HEK293 (cell line): ENCODE measurements at regions not wholly inside any gene's neighbourhood (a gene's known extent, or its start where the extent isn't known, plus 50 kb on each side); places are given as distances from the start of the nearest gene placed in this dataset.

Source experiments
- CTCF ChIA-PET: fragments of 350-600 bp; formaldehyde crosslinking; extraction: SDS; loops from one replicate; lab custom pipeline; 2021; ENCODE audit warnings: antibody characterized with exemption; lab: Yijun Ruan, JAX
- POLR2A ChIA-PET: fragments of 300-600 bp; formaldehyde crosslinking; extraction: SDS; loops from one replicate; lab custom pipeline; 2020; ENCODE audit warnings: antibody characterized with exemption, inconsistent platforms; lab: Yijun Ruan, JAX
- H3K27ac ChIP-seq: fragments of 200-500 bp; sonication (Bioruptor generic); 2 replicates; pipeline ENCODE4 v1.5.1; 2014; ENCODE audit warnings: low read depth, low read length, control low read depth, inconsistent platforms; ENCODE audit errors: extremely low read depth
- H3K36me3 ChIP-seq, 2 experiments: fragments of 200-500 bp in 1 of 2; sonication (Bioruptor generic) in 1 of 2; 1 replicate in 1 of 2; 2 replicates in 1 of 2; pipeline ENCODE4 v1.5.1; 2014 to 2017; ENCODE audit warnings: inconsistent platforms in 2 of 2, low read length in 2 of 2; ENCODE audit not compliant: control insufficient read depth in 2 of 2, insufficient read depth in 1 of 2
- H3K4me1 ChIP-seq: fragments of 200-500 bp; sonication (Bioruptor generic); 2 replicates; pipeline ENCODE4 v1.5.1; 2014; ENCODE audit warnings: mild to moderate bottlenecking, low read length, inconsistent platforms; ENCODE audit not compliant: control insufficient read depth, insufficient read depth
- H3K4me3 ChIP-seq: 2 replicates; pipeline ENCODE4 v1.5.1; 2011; ENCODE audit warnings: low read depth, mild to moderate bottlenecking, control low read depth, low read length, moderate library complexity
- H3K9me3 ChIP-seq: fragments of 200-500 bp; sonication (Bioruptor generic); 2 replicates; pipeline ENCODE4 v1.5.1; 2014; ENCODE audit warnings: low read depth, low read length, inconsistent platforms; ENCODE audit not compliant: control insufficient read depth, insufficient read depth
- GLIS1 ChIP-seq: fragments of 450-650 bp; formaldehyde crosslinking; IDR thresholded peaks from 2 replicates; pipeline ENCODE4 v1.5.1; 2016; ENCODE audit warnings: missing biosample characterization, missing genetic modification characterization
- IKZF3 ChIP-seq: fragments of 450-650 bp; IDR thresholded peaks from 2 replicates; pipeline ENCODE4 v1.5.0; 2018; ENCODE audit warnings: missing biosample characterization, mild to moderate bottlenecking, missing genetic modification characterization, moderate library complexity
- SCRT2 ChIP-seq: fragments of 450-650 bp; formaldehyde crosslinking; IDR thresholded peaks from 2 replicates; pipeline ENCODE4 v1.5.1; 2016; ENCODE audit warnings: missing biosample characterization, missing genetic modification characterization
- TCF7L2 ChIP-seq: IDR thresholded peaks from 2 replicates; pipeline ENCODE4 v1.6.1; 2011; ENCODE audit warnings: low read depth, mild to moderate bottlenecking, inconsistent platforms, low read length, moderate library complexity, borderline replicate concordance
- ZBTB8A ChIP-seq: fragments of 450-650 bp; formaldehyde crosslinking; IDR thresholded peaks from 2 replicates; pipeline ENCODE4 v1.5.1; 2016; ENCODE audit warnings: missing biosample characterization, missing genetic modification characterization
- ZFHX2 ChIP-seq: fragments of 450-650 bp; formaldehyde crosslinking; conservative IDR thresholded peaks from 2 replicates; pipeline ENCODE4 v1.5.1; 2016; ENCODE audit warnings: missing biosample characterization, missing genetic modification characterization
- ZFP3 ChIP-seq: fragments of 450-650 bp; formaldehyde crosslinking; IDR thresholded peaks from 2 replicates; pipeline ENCODE4 v1.5.1; 2016; ENCODE audit warnings: low read depth, missing biosample characterization, missing genetic modification characterization
- ZNF114 ChIP-seq: fragments of 450-650 bp; formaldehyde crosslinking; IDR thresholded peaks from 2 replicates; pipeline ENCODE4 v1.5.0; 2017; ENCODE audit warnings: missing biosample characterization, missing genetic modification characterization
- ZNF132 ChIP-seq: fragments of 450-650 bp; formaldehyde crosslinking; IDR thresholded peaks from 2 replicates; pipeline ENCODE4 v1.5.1; 2017; ENCODE audit warnings: missing biosample characterization, missing genetic modification characterization, borderline replicate concordance
- ZNF133 ChIP-seq: fragments of 450-650 bp; formaldehyde crosslinking; IDR thresholded peaks from 2 replicates; pipeline ENCODE4 v1.5.1; 2016; ENCODE audit warnings: missing biosample characterization, missing genetic modification characterization
- ZNF184 ChIP-seq: fragments of 450-650 bp; IDR thresholded peaks from 2 replicates; pipeline ENCODE4 v1.5.1; 2018; ENCODE audit warnings: missing biosample characterization, mild to moderate bottlenecking, missing genetic modification characterization
- ZNF223 ChIP-seq: fragments of 450-650 bp; formaldehyde crosslinking; IDR thresholded peaks from 2 replicates; pipeline ENCODE4 v1.5.1; 2016; ENCODE audit warnings: missing biosample characterization, missing genetic modification characterization
- ZNF266 ChIP-seq: fragments of 450-650 bp; formaldehyde crosslinking; IDR thresholded peaks from 2 replicates; pipeline ENCODE4 v1.5.1; 2016; ENCODE audit warnings: missing biosample characterization, missing genetic modification characterization, low read depth
- ZNF292 ChIP-seq: fragments of 450-650 bp; formaldehyde crosslinking; IDR thresholded peaks from 2 replicates; pipeline ENCODE4 v1.5.1; 2016; ENCODE audit warnings: low read depth, missing biosample characterization, missing genetic modification characterization, borderline replicate concordance
- ZNF510 ChIP-seq: fragments of 450-650 bp; formaldehyde crosslinking; IDR thresholded peaks from 2 replicates; pipeline ENCODE4 v1.5.1; 2018; ENCODE audit warnings: mild to moderate bottlenecking, missing genetic modification characterization, missing biosample characterization; ENCODE audit not compliant: insufficient replicate concordance
- ZNF529 ChIP-seq: fragments of 450-650 bp; formaldehyde crosslinking; IDR thresholded peaks from 2 replicates; pipeline ENCODE4 v1.5.1; 2017; ENCODE audit warnings: missing genetic modification characterization, missing biosample characterization; ENCODE audit not compliant: insufficient replicate concordance
- ZNF549 ChIP-seq: fragments of 450-650 bp; IDR thresholded peaks from 2 replicates; pipeline ENCODE4 v1.5.1; 2018; ENCODE audit warnings: missing biosample characterization, missing genetic modification characterization, mild to moderate bottlenecking, inconsistent platforms, moderate library complexity
- ZNF560 ChIP-seq: fragments of 450-650 bp; formaldehyde crosslinking; IDR thresholded peaks from 2 replicates; pipeline ENCODE4 v1.5.1; 2017; ENCODE audit warnings: missing biosample characterization, missing genetic modification characterization, borderline replicate concordance
- ZNF561 ChIP-seq: fragments of 450-650 bp; IDR thresholded peaks from 2 replicates; pipeline ENCODE4 v1.5.1; 2018; ENCODE audit warnings: missing biosample characterization, missing genetic modification characterization, borderline replicate concordance
- ZNF658 ChIP-seq: fragments of 450-650 bp; formaldehyde crosslinking; IDR thresholded peaks from 2 replicates; pipeline ENCODE4; 2016; ENCODE audit warnings: missing biosample characterization, missing genetic modification characterization
- ZNF76 ChIP-seq: fragments of 450-650 bp; formaldehyde crosslinking; IDR thresholded peaks from 2 replicates; pipeline ENCODE4; 2016; ENCODE audit warnings: low read depth, missing biosample characterization, missing genetic modification characterization, borderline replicate concordance
- ZNF791 ChIP-seq: fragments of 450-650 bp; formaldehyde crosslinking; IDR thresholded peaks from 2 replicates; pipeline ENCODE4 v1.5.1; 2016; ENCODE audit warnings: missing biosample characterization, missing genetic modification characterization
- TF ChIP-seq, protein P1 (sequence below): fragments of 450-650 bp; formaldehyde crosslinking; IDR thresholded peaks from 2 replicates; pipeline ENCODE4 v1.5.1; 2016; ENCODE audit warnings: missing biosample characterization, missing genetic modification characterization
- TF ChIP-seq, protein P2 (sequence below): fragments of 450-650 bp; formaldehyde crosslinking; IDR thresholded peaks from 2 replicates; pipeline ENCODE4 v1.5.1; 2016; ENCODE audit warnings: missing biosample characterization, missing genetic modification characterization
- TF ChIP-seq, protein P3 (sequence below): fragments of 450-650 bp; formaldehyde crosslinking; IDR thresholded peaks from 2 replicates; pipeline ENCODE4 v1.5.1; 2016; ENCODE audit warnings: missing biosample characterization, missing genetic modification characterization
- TF ChIP-seq, protein P4 (sequence below): fragments of 450-650 bp; formaldehyde crosslinking; IDR thresholded peaks from 2 replicates; pipeline ENCODE4 v1.5.1; 2017; ENCODE audit warnings: missing biosample characterization, missing genetic modification characterization
- TF ChIP-seq, protein P5 (sequence below): fragments of 450-650 bp; IDR thresholded peaks from 2 replicates; pipeline ENCODE4 v1.5.1; 2018; ENCODE audit warnings: missing biosample characterization, missing genetic modification characterization

DNA sequence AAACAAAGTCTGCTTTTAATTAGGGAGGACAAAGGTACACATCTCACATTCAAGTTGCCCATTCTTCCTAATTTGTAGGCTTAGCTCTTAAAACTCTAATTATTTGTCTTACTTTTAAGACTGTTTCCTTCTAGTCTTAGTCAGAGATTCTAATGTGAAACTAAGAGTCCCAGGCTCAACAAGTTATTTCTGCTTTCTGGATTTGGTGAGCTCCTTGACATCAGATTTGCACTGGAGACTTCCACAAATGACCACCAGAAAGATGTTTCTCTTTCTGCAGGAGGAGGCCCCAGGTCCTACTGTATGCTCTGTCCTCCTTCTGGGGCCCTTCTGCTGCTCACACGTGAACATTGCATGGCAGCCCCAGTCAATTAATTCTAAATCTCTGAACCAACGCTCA, 194.2 kb upstream of the JUN start:
- H3K27ac ChIP-seq, result no peak overlapping the region
- no peak overlapping the region for H3K4me3 ChIP-seq
- ChIA-PET POLR2A (no interaction called here), CTCF (no interaction called here)
- no peak for TF ChIP-seq ZNF561
- no peak for TF ChIP-seq ZNF658
- no peak for TF ChIP-seq ZNF76 (tag by site-specific recombination)
- TF ChIP-seq, protein P1, sequence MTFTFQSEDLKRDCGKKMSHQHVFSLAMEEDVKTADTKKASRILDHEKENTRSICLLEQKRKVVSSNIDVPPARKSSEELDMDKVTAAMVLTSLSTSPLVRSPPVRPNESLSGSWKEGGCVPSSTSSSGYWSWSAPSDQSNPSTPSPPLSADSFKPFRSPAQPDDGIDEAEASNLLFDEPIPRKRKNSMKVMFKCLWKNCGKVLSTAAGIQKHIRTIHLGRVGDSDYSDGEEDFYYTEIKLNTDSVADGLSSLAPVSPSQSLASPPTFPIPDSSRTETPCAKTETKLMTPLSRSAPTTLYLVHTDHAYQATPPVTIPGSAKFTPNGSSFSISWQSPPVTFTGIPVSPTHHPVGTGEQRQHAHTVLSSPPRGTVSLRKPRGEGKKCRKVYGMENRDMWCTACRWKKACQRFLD (tag by site-specific recombination), result no peak
- TF ChIP-seq ZFHX2 (tag by site-specific recombination), result no peak
- no peak; the same call in 1 of the 2 replicates for TF ChIP-seq SCRT2 (tag by site-specific recombination)
- TF ChIP-seq, protein P2, sequence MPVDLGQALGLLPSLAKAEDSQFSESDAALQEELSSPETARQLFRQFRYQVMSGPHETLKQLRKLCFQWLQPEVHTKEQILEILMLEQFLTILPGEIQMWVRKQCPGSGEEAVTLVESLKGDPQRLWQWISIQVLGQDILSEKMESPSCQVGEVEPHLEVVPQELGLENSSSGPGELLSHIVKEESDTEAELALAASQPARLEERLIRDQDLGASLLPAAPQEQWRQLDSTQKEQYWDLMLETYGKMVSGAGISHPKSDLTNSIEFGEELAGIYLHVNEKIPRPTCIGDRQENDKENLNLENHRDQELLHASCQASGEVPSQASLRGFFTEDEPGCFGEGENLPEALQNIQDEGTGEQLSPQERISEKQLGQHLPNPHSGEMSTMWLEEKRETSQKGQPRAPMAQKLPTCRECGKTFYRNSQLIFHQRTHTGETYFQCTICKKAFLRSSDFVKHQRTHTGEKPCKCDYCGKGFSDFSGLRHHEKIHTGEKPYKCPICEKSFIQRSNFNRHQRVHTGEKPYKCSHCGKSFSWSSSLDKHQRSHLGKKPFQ (tag by site-specific recombination), result no peak
- TF ChIP-seq, protein P3, sequence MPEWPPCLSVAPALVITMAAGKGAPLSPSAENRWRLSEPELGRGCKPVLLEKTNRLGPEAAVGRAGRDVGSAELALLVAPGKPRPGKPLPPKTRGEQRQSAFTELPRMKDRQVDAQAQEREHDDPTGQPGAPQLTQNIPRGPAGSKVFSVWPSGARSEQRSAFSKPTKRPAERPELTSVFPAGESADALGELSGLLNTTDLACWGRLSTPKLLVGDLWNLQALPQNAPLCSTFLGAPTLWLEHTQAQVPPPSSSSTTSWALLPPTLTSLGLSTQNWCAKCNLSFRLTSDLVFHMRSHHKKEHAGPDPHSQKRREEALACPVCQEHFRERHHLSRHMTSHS, result no peak
- TF ChIP-seq ZBTB8A (tag by site-specific recombination), result no peak
- no peak for TF ChIP-seq GLIS1 (tag by site-specific recombination)
- TF ChIP-seq ZNF529 (tag by site-specific recombination), result no peak
- TF ChIP-seq ZNF560 (tag by site-specific recombination), result no peak
- no peak for TF ChIP-seq ZNF223 (tag by site-specific recombination)
- TF ChIP-seq, protein P4, sequence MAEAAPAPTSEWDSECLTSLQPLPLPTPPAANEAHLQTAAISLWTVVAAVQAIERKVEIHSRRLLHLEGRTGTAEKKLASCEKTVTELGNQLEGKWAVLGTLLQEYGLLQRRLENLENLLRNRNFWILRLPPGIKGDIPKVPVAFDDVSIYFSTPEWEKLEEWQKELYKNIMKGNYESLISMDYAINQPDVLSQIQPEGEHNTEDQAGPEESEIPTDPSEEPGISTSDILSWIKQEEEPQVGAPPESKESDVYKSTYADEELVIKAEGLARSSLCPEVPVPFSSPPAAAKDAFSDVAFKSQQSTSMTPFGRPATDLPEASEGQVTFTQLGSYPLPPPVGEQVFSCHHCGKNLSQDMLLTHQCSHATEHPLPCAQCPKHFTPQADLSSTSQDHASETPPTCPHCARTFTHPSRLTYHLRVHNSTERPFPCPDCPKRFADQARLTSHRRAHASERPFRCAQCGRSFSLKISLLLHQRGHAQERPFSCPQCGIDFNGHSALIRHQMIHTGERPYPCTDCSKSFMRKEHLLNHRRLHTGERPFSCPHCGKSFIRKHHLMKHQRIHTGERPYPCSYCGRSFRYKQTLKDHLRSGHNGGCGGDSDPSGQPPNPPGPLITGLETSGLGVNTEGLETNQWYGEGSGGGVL (tag by site-specific recombination), result no peak
- no peak for TF ChIP-seq ZFP3 (tag by site-specific recombination)
- TF ChIP-seq ZNF114 (tag by site-specific recombination), result no peak
- no peak for TF ChIP-seq ZNF791
- TF ChIP-seq ZNF510 (tag by site-specific recombination), result no peak
- no peak for TF ChIP-seq ZNF266 (tag by site-specific recombination)
- no peaks in the 10 kb centered on the region for H3K9me3 ChIP-seq
- H3K36me3 ChIP-seq, result no peaks in the 10 kb centered on the region
- H3K4me1 ChIP-seq, result peaks cover 4% of the 10 kb centered on the region

DNA sequence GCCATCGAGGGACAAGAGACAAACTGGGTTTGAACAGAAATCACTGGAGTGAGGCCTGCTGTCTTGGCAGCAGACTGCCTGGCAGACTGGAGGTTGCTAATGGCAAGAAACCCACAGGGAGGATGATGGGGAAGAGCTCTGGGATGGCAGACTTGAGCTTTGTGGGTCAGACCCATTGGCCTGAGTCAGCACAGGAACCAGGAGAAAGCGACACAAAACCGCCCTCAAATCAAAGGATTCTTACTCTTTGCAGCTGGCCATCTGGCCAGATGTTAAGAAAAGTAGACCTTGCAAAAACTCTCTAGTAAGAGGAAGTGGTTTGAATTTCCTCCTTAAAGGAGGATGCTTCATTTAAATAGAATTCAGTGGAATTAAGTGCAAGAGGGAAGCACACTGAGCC, 195.2 kb upstream of the JUN start:
- Histone ChIP-seq H3K4me3 (no peak overlapping the region), H3K4me1 (peaks cover 4% of the 10 kb centered on the region), H3K36me3 (no peaks in the 10 kb centered on the region), H3K9me3 (no peaks in the 10 kb centered on the region), H3K27ac (no peak overlapping the region)
- TF ChIP-seq ZNF133 (tag by site-specific recombination) (no peak), ZNF184 (tag by site-specific recombination) (no peak), TCF7L2 (no peak), ZNF292 (tag by site-specific recombination) (no peak), IKZF3 (no peak), ZNF132 (tag by site-specific recombination) (no peak), ZNF549 (no peak)
- TF ChIP-seq, protein P5, sequence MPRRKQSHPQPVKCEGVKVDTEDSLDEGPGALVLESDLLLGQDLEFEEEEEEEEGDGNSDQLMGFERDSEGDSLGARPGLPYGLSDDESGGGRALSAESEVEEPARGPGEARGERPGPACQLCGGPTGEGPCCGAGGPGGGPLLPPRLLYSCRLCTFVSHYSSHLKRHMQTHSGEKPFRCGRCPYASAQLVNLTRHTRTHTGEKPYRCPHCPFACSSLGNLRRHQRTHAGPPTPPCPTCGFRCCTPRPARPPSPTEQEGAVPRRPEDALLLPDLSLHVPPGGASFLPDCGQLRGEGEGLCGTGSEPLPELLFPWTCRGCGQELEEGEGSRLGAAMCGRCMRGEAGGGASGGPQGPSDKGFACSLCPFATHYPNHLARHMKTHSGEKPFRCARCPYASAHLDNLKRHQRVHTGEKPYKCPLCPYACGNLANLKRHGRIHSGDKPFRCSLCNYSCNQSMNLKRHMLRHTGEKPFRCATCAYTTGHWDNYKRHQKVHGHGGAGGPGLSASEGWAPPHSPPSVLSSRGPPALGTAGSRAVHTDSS (tag by site-specific recombination), result no peak
- ChIA-PET POLR2A (no interaction called here), CTCF (interaction anchor here (0.6 to 1.3 kb wide), 2 partner anchors 780 to 879 kb away, joined by 3 to 4 read pairs; no protein-coding TSS in a partner anchor)
